ENCODE measurements at regions not wholly inside any gene's neighbourhood (a gene's known extent, or its start where the extent isn't known, plus 50 kb on each side); places are given as distances from the start of the nearest gene placed in this dataset.

- no peaks in the 10 kb centered on the region for H4K20me1 ChIP-seq (replicated peaks; ENCODE audit: insufficient read depth)
- no peak overlapping the region for H3K4me2 ChIP-seq
- no peaks in the 10 kb centered on the region for H3F3A ChIP-seq (replicated peaks; ENCODE audit: low read depth)
- Mint-ChIP-seq H3K27me3 (ENCODE audit: insufficient read depth, low read depth, poor library complexity) (no peaks in the 10 kb centered on the region), H3K4me1 (no peaks in the 10 kb centered on the region), H3K27ac (no peak overlapping the region), H3K36me3 (ENCODE audit: low read depth) (no peaks in the 10 kb centered on the region), H3K4me3 (no peak overlapping the region), H3K9me3 (no peaks in the 10 kb centered on the region)
- no peak overlapping the region for H3K4me3 ChIP-seq
- DNase-seq (ENCODE audit: low spot score), result no peak
- peak overlapping the region; percentile 44; the same call in 1 of the 2 replicates for H2AFZ ChIP-seq
- no peaks in the 10 kb centered on the region for H3K27me3 ChIP-seq (ENCODE audit: insufficient read depth)
- TF ChIP-seq, protein P1, sequence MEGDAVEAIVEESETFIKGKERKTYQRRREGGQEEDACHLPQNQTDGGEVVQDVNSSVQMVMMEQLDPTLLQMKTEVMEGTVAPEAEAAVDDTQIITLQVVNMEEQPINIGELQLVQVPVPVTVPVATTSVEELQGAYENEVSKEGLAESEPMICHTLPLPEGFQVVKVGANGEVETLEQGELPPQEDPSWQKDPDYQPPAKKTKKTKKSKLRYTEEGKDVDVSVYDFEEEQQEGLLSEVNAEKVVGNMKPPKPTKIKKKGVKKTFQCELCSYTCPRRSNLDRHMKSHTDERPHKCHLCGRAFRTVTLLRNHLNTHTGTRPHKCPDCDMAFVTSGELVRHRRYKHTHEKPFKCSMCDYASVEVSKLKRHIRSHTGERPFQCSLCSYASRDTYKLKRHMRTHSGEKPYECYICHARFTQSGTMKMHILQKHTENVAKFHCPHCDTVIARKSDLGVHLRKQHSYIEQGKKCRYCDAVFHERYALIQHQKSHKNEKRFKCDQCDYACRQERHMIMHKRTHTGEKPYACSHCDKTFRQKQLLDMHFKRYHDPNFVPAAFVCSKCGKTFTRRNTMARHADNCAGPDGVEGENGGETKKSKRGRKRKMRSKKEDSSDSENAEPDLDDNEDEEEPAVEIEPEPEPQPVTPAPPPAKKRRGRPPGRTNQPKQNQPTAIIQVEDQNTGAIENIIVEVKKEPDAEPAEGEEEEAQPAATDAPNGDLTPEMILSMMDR (conservative IDR thresholded peaks at IDR 0.05; ENCODE audit: low read depth in 2 of 2), result no peak
- TF ChIP-seq NANOG (IDR thresholded peaks at IDR 0.05; ENCODE audit: borderline replicate concordance) (no peak), ZNF462 (CRISPR knock-in tag; IDR thresholded peaks at IDR 0.05) (no peak), ZNF114 (CRISPR knock-in tag; IDR thresholded peaks at IDR 0.05) (no peak)
- H3K9me2 ChIP-seq (ENCODE audit: insufficient read depth), result no peaks in the 10 kb centered on the region
- H3K4me1 ChIP-seq (ENCODE audit: insufficient read depth), result no peaks in the 10 kb centered on the region
- no peaks in the 10 kb centered on the region for H3K36me3 ChIP-seq (ENCODE audit: insufficient read depth)
- H3K27ac ChIP-seq (ENCODE audit: low read depth), result no peak overlapping the region
- ATAC-seq, result no peak
- no peaks in the 10 kb centered on the region for H3K79me2 ChIP-seq (replicated peaks; ENCODE audit: insufficient read depth)
These were observed 1660.7 kb upstream of the ADGRL3 start for GRCh38 chr4:59539401-59539800.

- H3K9me3 Mint-ChIP-seq, result no peaks in the 10 kb centered on the region
- Histone ChIP-seq H3K4me2 (no peak overlapping the region), H3K27ac (ENCODE audit: low read depth) (no peak overlapping the region), H3K27me3 (ENCODE audit: insufficient read depth) (no peaks in the 10 kb centered on the region), H3K9me2 (ENCODE audit: insufficient read depth) (no peaks in the 10 kb centered on the region), H3K79me2 (replicated peaks; ENCODE audit: insufficient read depth) (no peaks in the 10 kb centered on the region), H3K36me3 (ENCODE audit: insufficient read depth) (no peaks in the 10 kb centered on the region), H3K4me1 (ENCODE audit: insufficient read depth) (no peaks in the 10 kb centered on the region), H3F3A (replicated peaks; ENCODE audit: low read depth) (no peaks in the 10 kb centered on the region), H4K20me1 (replicated peaks; ENCODE audit: insufficient read depth) (no peaks in the 10 kb centered on the region), H2AFZ (no peak overlapping the region), H3K4me3 (no peak overlapping the region)
- no peak for DNase-seq (ENCODE audit: low spot score)
- H3K36me3 Mint-ChIP-seq (ENCODE audit: low read depth), result no peaks in the 10 kb centered on the region
- no peak overlapping the region for H3K27ac Mint-ChIP-seq
- no peak for ATAC-seq
- H3K4me1 Mint-ChIP-seq, result no peaks in the 10 kb centered on the region
- no peak overlapping the region for H3K4me3 Mint-ChIP-seq
- no peaks in the 10 kb centered on the region for H3K27me3 Mint-ChIP-seq (ENCODE audit: insufficient read depth, low read depth, poor library complexity)
- TF ChIP-seq ZNF331 (CRISPR knock-in tag; IDR thresholded peaks at IDR 0.05; ENCODE audit: low read depth) (no peak), ETS1 (IDR thresholded peaks at IDR 0.05) (no peak)
These were observed 1659.8 kb upstream of the ADGRL3 start for GRCh38 chr4:59540311-59540710.
